ENCODE measurements at regions not wholly inside any gene's neighbourhood (a gene's known extent, or its start where the extent isn't known, plus 50 kb on each side); places are given as distances from the start of the nearest gene placed in this dataset.

DNA sequence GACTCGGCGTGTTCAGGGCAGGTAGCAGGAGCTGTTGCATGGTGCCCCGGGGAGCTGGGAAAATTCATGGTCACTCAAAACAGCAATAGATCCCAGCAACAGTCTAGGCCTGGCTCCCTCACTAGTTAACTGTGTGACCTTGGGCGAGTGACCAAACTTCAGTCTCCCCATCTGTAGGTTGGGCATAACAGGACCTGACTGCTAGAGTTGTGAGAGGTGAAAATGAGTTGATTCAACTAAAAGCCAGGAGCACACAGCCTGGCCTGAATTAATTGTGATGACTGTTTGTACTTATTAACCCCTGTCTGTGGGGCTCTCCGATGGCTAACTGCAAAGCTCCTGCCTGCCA lies 306.9 kb downstream of the SOX9 start:
- TF ChIP-seq, protein P1, sequence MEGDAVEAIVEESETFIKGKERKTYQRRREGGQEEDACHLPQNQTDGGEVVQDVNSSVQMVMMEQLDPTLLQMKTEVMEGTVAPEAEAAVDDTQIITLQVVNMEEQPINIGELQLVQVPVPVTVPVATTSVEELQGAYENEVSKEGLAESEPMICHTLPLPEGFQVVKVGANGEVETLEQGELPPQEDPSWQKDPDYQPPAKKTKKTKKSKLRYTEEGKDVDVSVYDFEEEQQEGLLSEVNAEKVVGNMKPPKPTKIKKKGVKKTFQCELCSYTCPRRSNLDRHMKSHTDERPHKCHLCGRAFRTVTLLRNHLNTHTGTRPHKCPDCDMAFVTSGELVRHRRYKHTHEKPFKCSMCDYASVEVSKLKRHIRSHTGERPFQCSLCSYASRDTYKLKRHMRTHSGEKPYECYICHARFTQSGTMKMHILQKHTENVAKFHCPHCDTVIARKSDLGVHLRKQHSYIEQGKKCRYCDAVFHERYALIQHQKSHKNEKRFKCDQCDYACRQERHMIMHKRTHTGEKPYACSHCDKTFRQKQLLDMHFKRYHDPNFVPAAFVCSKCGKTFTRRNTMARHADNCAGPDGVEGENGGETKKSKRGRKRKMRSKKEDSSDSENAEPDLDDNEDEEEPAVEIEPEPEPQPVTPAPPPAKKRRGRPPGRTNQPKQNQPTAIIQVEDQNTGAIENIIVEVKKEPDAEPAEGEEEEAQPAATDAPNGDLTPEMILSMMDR (conservative IDR thresholded peaks at IDR 0.05; ENCODE audit: low read depth, low read length) = no peak
- no peak for TF ChIP-seq EZH2 (IDR thresholded peaks at IDR 0.05; ENCODE audit: borderline replicate concordance, low read depth, low read length, poor library complexity, severe bottlenecking)

Measured in A673 (cell line).